ENCODE measurements at regions not wholly inside any gene's neighbourhood (a gene's known extent, or its start where the extent isn't known, plus 50 kb on each side); places are given as distances from the start of the nearest gene placed in this dataset.

GRCh38 chr13:109608059-109608458, 178.3 kb downstream of the IRS2 start:
- Histone ChIP-seq H3K79me1 (ENCODE audit: low read depth, low read length) (no peaks in the 10 kb centered on the region), H2BK5ac (ENCODE audit: low read length) (no peak overlapping the region), H3K14ac (ENCODE audit: low read length) (no peak overlapping the region), H2AFZ (ENCODE audit: low read length) (no peak overlapping the region), H3K27ac (replicated peaks; ENCODE audit: low read length) (no peak overlapping the region), H2BK15ac (ENCODE audit: low read length) (no peak overlapping the region), H3K9ac (ENCODE audit: low read depth, low read length, poor library complexity) (no peak overlapping the region), H4K91ac (ENCODE audit: low read depth, low read length, poor library complexity) (no peak overlapping the region), H3K18ac (ENCODE audit: low read length) (no peak overlapping the region), H3K9me3 (replicated peaks in 1 of 2; ENCODE audit: control insufficient read depth in 2 of 2, insufficient read depth in 1 of 2, low read depth in 1 of 2, low read length in 2 of 2) (no peaks in the 10 kb centered on the region), H3K23ac (ENCODE audit: low read depth, low read length, poor library complexity) (no peak overlapping the region), H3K4me2 (ENCODE audit: insufficient read depth, low read length, poor library complexity, severe bottlenecking) (no peak overlapping the region), H3K27me3 (ENCODE audit: control insufficient read depth in 3 of 3, insufficient read depth in 3 of 3, low read depth in 1 of 3, low read length in 3 of 3) (no peaks in the 10 kb centered on the region), H3K36me3 (replicated peaks in 1 of 2; ENCODE audit: control insufficient read depth in 2 of 2, insufficient read depth in 2 of 2, low read length in 2 of 2) (no peaks in the 10 kb centered on the region), H3K4me3 (ENCODE audit: low read length in 2 of 2) (no peak overlapping the region), H2BK120ac (ENCODE audit: low read depth, low read length) (no peak overlapping the region), H2AK5ac (ENCODE audit: low read depth, low read length) (no peak overlapping the region), H3K4ac (ENCODE audit: low read length) (no peak overlapping the region), H2BK12ac (ENCODE audit: low read length) (no peak overlapping the region), H3K4me1 (ENCODE audit: control insufficient read depth in 2 of 2, insufficient read depth in 1 of 2, low read depth in 1 of 2, low read length in 2 of 2) (peaks cover 0 to 1% of the 10 kb centered on the region in 2 donors), H4K8ac (ENCODE audit: low read depth, low read length) (no peak overlapping the region)
- no CpG with 5 or more reads among the region's 3 CpGs for WGBS, 2 donors (ENCODE audit: extremely low coverage in 2 of 2, insufficient read length in 2 of 2, insufficient replicate concordance in 1 of 2)
- DNase-seq (ENCODE audit: low spot score): no peak

- no peak overlapping the region for H3K9ac ChIP-seq (ENCODE audit: low read depth, low read length, poor library complexity)
- H4K8ac ChIP-seq (ENCODE audit: low read depth, low read length): no peak overlapping the region
- no peak overlapping the region for H2BK5ac ChIP-seq (ENCODE audit: low read length)
- H3K23ac ChIP-seq (ENCODE audit: low read depth, low read length, poor library complexity): no peak overlapping the region
- no peak overlapping the region for H2BK12ac ChIP-seq (ENCODE audit: low read length)
- H3K27me3 ChIP-seq (ENCODE audit: control insufficient read depth in 3 of 3, insufficient read depth in 3 of 3, low read depth in 1 of 3, low read length in 3 of 3): no peaks in the 10 kb centered on the region
- no peak overlapping the region for H2BK15ac ChIP-seq (ENCODE audit: low read length)
- H3K4me2 ChIP-seq (ENCODE audit: insufficient read depth, low read length, poor library complexity, severe bottlenecking): no peak overlapping the region
- no peaks in the 10 kb centered on the region for H3K9me3 ChIP-seq (replicated peaks in 1 of 2; ENCODE audit: control insufficient read depth in 2 of 2, insufficient read depth in 1 of 2, low read depth in 1 of 2, low read length in 2 of 2)
- DNase-seq (ENCODE audit: low spot score): no peak
- no peak overlapping the region for H2AFZ ChIP-seq (ENCODE audit: low read length)
- no peaks in the 10 kb centered on the region for H3K36me3 ChIP-seq (replicated peaks in 1 of 2; ENCODE audit: control insufficient read depth in 2 of 2, insufficient read depth in 2 of 2, low read length in 2 of 2)
- H3K4me3 ChIP-seq (ENCODE audit: low read length in 2 of 2): no peak overlapping the region
- no CpG with 5 or more reads among the region's 2 CpGs for WGBS, 2 donors (ENCODE audit: extremely low coverage in 2 of 2, insufficient read length in 2 of 2, insufficient replicate concordance in 1 of 2)
- H2AK5ac ChIP-seq (ENCODE audit: low read depth, low read length): no peak overlapping the region
- H3K4ac ChIP-seq (ENCODE audit: low read length): no peak overlapping the region
- H3K4me1 ChIP-seq (ENCODE audit: control insufficient read depth in 2 of 2, insufficient read depth in 1 of 2, low read depth in 1 of 2, low read length in 2 of 2): peaks cover 0 to 1% of the 10 kb centered on the region in 2 donors
- H3K14ac ChIP-seq (ENCODE audit: low read length): no peak overlapping the region
- H4K91ac ChIP-seq (ENCODE audit: low read depth, low read length, poor library complexity): no peak overlapping the region
- no peak overlapping the region for H3K27ac ChIP-seq (replicated peaks; ENCODE audit: low read length)
- no peak overlapping the region for H2BK120ac ChIP-seq (ENCODE audit: low read depth, low read length)
- H3K79me1 ChIP-seq (ENCODE audit: low read depth, low read length): no peaks in the 10 kb centered on the region
- H3K18ac ChIP-seq (ENCODE audit: low read length): no peak overlapping the region
Measured at GRCh38 chr13:109606520-109606919, 179.9 kb downstream of the IRS2 start.

DNA sequence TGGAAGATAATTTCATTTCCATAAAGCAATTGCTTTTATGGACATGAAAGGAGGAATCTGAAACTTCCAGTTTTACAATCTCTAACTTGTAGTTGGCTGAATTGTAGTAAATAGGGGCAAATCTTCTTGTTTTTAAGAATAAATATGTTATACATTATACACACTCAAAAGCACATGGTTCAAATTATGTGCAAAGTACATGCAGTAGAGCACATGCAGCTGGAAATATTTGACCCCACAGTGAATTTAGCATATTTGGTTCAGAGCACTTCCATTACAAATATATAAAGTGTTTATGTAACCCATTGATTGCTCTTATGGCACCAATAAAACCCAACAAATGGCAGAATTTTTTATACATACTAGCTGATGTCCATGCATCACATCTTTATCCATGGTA, 180.5 kb downstream of the IRS2 start:
- no peaks in the 10 kb centered on the region for H3K9me3 ChIP-seq (replicated peaks in 1 of 2; ENCODE audit: control insufficient read depth in 2 of 2, insufficient read depth in 1 of 2, low read depth in 1 of 2, low read length in 2 of 2)
- H4K8ac ChIP-seq (ENCODE audit: low read depth, low read length): no peak overlapping the region
- H2AFZ ChIP-seq (ENCODE audit: low read length): no peak overlapping the region
- H2AK5ac ChIP-seq (ENCODE audit: low read depth, low read length): peak overlapping the region; percentile 6
- no peak overlapping the region for H3K23ac ChIP-seq (ENCODE audit: low read depth, low read length, poor library complexity)
- no peak overlapping the region for H4K91ac ChIP-seq (ENCODE audit: low read depth, low read length, poor library complexity)
- H3K36me3 ChIP-seq (replicated peaks in 1 of 2; ENCODE audit: control insufficient read depth in 2 of 2, insufficient read depth in 2 of 2, low read length in 2 of 2): no peaks in the 10 kb centered on the region
- no peaks in the 10 kb centered on the region for H3K79me1 ChIP-seq (ENCODE audit: low read depth, low read length)
- no peak overlapping the region for H3K27ac ChIP-seq (replicated peaks; ENCODE audit: low read length)
- H3K27me3 ChIP-seq (ENCODE audit: control insufficient read depth in 3 of 3, insufficient read depth in 3 of 3, low read depth in 1 of 3, low read length in 3 of 3): no peaks in the 10 kb centered on the region
- H2BK12ac ChIP-seq (ENCODE audit: low read length): no peak overlapping the region
- no peak overlapping the region for H3K4me3 ChIP-seq (ENCODE audit: low read length in 2 of 2)
- no peak overlapping the region for H2BK15ac ChIP-seq (ENCODE audit: low read length)
- H3K18ac ChIP-seq (ENCODE audit: low read length): no peak overlapping the region
- peaks cover 0 to 1% of the 10 kb centered on the region in 2 donors for H3K4me1 ChIP-seq (ENCODE audit: control insufficient read depth in 2 of 2, insufficient read depth in 1 of 2, low read depth in 1 of 2, low read length in 2 of 2)
- H3K9ac ChIP-seq (ENCODE audit: low read depth, low read length, poor library complexity): no peak overlapping the region
- H3K4me2 ChIP-seq (ENCODE audit: insufficient read depth, low read length, poor library complexity, severe bottlenecking): no peak overlapping the region
- no peak overlapping the region for H2BK120ac ChIP-seq (ENCODE audit: low read depth, low read length)
- H3K14ac ChIP-seq (ENCODE audit: low read length): no peak overlapping the region
- no peak for DNase-seq (ENCODE audit: low spot score)
- H2BK5ac ChIP-seq (ENCODE audit: low read length): no peak overlapping the region
- H3K4ac ChIP-seq (ENCODE audit: low read length): no peak overlapping the region

- no peak for DNase-seq (ENCODE audit: low spot score)
- Histone ChIP-seq H3K18ac (ENCODE audit: low read length) (no peak overlapping the region), H3K36me3 (replicated peaks in 1 of 2; ENCODE audit: control insufficient read depth in 2 of 2, insufficient read depth in 2 of 2, low read length in 2 of 2) (no peaks in the 10 kb centered on the region), H3K14ac (ENCODE audit: low read length) (no peak overlapping the region), H2BK15ac (ENCODE audit: low read length) (no peak overlapping the region), H3K4me2 (ENCODE audit: insufficient read depth, low read length, poor library complexity, severe bottlenecking) (no peak overlapping the region), H3K4me1 (ENCODE audit: control insufficient read depth in 2 of 2, insufficient read depth in 1 of 2, low read depth in 1 of 2, low read length in 2 of 2) (no peaks in the 10 kb centered on the region), H4K8ac (ENCODE audit: low read depth, low read length) (no peak overlapping the region), H2AFZ (ENCODE audit: low read length) (no peak overlapping the region), H2BK120ac (ENCODE audit: low read depth, low read length) (no peak overlapping the region), H3K9ac (ENCODE audit: low read depth, low read length, poor library complexity) (no peak overlapping the region), H3K4ac (ENCODE audit: low read length) (no peak overlapping the region), H2BK12ac (ENCODE audit: low read length) (no peak overlapping the region), H4K91ac (ENCODE audit: low read depth, low read length, poor library complexity) (no peak overlapping the region), H3K79me1 (ENCODE audit: low read depth, low read length) (no peaks in the 10 kb centered on the region), H3K27me3 (ENCODE audit: control insufficient read depth in 3 of 3, insufficient read depth in 3 of 3, low read depth in 1 of 3, low read length in 3 of 3) (no peaks in the 10 kb centered on the region), H3K27ac (replicated peaks; ENCODE audit: low read length) (no peak overlapping the region), H2BK5ac (ENCODE audit: low read length) (no peak overlapping the region), H3K9me3 (replicated peaks in 1 of 2; ENCODE audit: control insufficient read depth in 2 of 2, insufficient read depth in 1 of 2, low read depth in 1 of 2, low read length in 2 of 2) (no peaks in the 10 kb centered on the region), H3K23ac (ENCODE audit: low read depth, low read length, poor library complexity) (no peak overlapping the region), H3K4me3 (ENCODE audit: low read length in 2 of 2) (no peak overlapping the region), H2AK5ac (ENCODE audit: low read depth, low read length) (no peak overlapping the region)
- WGBS, 2 donors (ENCODE audit: extremely low coverage in 2 of 2, insufficient read length in 2 of 2, insufficient replicate concordance in 1 of 2): no CpG with 5 or more reads among the region's 4 CpGs
Measured at GRCh38 chr13:109604894-109605293, 181.5 kb downstream of the IRS2 start.

Data from neuronal stem cell (in vitro differentiated cells).